GM19463 (cell line): ENCODE measurements at regions not wholly inside any gene's neighbourhood (a gene's known extent, or its start where the extent isn't known, plus 50 kb on each side); places are given as distances from the start of the nearest gene placed in this dataset.
"Not testable (repeated sequence)": the region's sequence is repeated elsewhere in the genome, so short reads cannot be mapped to it uniquely, and the experiment has no call there.

Experiments used
- ATAC-seq: cut with Tn5 transposase; IDR thresholded peaks from one replicate; pipeline ENCODE4 v1.9.1; 2021; ENCODE audit warnings: mild to moderate bottlenecking, moderate library complexity; ENCODE audit not compliant: unreplicated experiment

DNA sequence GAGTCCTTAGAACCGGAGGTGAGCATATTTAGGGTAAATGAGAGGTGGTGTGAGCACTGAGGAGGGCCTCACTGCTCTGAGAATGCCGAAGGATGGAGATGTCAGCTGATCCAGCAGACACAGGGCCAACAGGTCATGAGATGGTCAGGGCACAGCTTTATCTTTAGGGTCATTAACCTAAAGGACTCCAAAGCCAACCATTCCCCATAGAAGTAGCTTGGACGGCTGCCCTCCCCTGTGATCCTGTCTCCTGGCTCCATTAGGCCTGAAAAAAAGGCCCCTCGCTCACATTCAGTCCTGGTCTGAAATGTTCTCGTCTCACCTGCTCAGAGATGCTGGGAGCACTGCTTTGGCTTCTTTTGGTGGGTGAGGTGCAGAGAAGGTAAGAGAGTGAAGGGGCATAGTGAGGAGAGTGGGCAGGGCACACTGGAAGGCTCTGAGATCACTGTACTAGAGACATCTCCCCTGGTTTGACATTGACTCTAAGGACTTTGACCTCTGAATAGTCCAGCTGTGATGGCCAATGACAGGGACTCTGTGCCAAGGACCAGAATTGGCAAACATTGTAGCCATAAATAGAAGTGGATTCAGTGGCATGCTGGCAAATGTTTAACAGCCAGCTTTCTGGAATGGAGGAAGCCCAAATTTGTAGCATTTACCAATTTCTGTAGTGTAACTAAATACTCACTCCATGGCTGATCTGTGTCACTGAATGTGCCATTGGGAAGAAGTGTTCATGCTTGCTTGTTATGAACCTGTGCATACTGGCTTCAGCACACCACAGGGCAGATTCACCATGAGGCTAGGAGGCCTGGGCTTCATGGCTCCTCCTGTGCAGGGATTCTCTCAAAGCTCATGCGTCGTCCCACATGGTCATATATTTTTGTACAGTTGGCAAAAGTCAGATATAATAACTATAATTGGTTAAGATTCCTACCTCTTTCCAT lies 76.2 kb upstream of the MRPS22 start:
- ATAC-seq = no peak

DNA sequence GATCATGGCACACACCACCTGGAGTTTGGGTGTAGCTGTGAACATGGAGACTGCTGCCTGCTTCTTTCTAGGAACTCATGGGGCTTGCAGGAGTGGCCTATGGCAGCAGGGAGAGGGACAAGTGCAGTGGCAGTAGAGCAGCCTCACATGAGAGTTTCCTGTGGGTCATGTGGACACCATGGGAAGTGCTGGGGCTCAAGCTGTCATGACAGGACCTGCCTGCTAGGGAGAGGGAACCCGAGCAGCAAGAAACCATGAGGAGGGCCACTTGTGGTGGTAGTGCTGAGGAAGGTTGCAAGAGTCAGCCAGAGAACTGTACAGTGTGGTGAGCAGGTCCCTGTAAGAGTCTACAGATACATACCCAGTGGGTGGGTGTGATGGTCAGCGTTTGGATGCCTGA lies 73.8 kb upstream of the MRPS22 start:
- ATAC-seq = no peak

DNA sequence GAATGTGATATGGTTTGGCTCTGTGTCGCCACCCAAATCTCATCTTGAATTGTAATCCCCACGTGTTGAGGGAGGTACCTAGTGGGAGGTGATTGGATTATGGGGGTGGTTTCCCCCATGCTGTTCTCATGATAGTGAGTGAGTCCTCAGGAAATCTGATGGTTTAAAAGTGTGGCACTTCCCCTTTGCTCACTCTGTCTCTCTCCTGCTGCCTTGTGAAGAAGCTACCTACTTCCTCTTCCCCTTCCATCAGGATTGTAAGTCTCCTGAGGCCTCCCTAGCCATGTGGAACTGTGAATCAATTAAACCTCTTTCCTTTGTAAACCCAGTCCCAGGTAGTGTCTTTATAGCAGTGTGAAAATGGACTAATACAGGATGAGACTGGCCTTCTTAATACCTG lies 73.2 kb upstream of the MRPS22 start:
- ATAC-seq = not testable (repeated sequence)

DNA sequence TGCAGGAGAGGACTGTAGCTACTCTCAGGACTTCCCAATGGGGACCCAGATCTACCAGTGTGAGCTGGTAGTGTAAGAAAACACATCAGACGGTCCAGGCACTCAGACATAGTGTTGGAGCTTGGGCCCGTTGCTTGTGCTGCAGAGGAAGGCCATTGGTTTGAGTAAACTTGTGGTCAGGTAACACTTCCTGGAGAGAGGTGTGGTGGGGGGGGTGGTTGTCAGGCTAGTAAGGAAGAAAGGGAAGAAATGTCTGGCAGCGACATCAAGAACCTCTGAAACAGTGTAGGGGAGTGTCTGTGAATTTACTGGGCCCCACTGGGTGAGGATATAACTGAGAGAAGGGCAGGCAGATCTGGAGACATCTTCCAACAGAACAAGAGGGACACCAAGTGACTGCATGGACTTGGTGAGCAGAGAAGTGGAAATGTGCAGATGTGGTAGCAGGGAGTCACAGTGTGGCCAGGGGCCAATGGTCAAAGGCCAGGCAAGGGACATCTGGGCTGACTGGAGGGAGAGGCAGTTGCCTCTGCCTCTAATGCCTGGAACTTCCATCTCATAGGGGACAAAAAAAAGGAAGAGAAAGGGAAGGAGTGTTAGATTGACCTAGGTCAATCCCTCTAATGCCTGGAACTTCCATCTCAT lies 63.7 kb upstream of the MRPS22 start:
- ATAC-seq = no peak

DNA sequence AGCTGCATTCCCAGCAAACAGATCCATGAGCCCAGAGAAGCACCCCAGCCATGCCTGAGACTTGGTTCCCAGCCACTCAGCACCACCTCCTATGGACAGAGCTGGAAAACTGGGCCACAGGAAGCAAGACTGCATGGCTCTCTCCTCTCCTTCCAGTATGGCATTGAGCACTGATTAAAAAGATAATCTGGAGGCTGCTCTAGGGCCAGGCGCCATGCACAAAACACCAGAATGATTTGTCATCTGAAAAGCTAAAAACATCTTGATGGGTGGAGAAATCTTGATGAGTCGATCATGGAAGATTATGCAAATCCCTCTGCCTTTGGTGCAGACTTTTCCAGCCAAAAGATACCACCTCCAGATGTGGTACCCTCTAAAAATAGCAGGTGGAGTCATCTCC lies 62.7 kb upstream of the MRPS22 start:
- no peak for ATAC-seq

DNA sequence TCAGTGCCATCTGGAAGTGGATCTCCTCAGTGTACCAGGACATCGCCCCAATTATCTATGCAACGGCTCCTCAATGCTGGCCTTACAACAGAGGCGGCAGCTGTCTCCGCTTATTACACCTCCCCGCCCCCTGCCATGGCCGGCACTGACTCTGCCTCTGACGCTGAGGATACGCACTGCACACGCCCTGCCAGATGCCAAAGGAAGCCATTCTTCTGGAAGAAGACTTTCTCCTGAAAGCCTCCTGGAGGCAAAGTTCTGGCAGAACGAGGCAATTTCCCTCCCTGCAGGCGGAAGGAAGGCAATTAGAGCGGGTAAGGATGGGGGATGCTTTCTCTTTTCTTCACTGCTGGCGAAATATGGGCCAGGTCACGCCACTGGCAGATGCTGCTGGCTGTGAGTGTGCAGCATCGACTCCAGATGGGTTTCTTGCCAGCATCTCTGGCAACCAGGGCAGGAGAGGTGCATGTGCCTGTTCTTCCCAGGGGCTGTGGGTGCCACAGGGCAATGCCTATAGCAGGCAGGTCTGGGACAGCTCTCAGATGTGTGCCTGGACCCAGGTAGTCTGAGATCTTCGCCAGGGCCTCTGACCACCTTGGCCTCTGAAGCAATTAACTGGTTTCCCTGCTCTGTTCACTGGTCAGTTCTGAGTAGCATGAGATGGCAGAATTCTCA lies 62.2 kb upstream of the MRPS22 start:
- ATAC-seq = no peak

DNA sequence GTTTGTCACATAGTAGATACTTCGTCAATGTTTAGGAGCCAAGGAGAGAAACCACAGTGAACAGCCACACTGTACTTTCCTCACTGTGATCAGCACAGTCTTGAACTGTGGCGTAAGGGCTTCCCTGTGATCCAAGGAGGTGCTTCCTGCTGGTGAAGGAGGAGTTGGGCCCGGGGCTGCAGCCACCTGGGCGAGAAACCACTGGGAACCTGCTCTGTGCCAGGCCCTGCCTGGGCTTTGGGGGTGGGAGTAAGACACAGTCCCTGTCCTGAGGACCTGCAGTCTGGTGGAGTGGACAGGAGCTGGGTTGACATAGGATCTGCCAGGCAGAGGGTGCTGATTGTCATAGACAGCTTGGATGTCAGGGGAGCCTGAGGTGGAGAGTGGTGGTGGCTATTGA lies 60.5 kb upstream of the MRPS22 start:
- no peak for ATAC-seq

DNA sequence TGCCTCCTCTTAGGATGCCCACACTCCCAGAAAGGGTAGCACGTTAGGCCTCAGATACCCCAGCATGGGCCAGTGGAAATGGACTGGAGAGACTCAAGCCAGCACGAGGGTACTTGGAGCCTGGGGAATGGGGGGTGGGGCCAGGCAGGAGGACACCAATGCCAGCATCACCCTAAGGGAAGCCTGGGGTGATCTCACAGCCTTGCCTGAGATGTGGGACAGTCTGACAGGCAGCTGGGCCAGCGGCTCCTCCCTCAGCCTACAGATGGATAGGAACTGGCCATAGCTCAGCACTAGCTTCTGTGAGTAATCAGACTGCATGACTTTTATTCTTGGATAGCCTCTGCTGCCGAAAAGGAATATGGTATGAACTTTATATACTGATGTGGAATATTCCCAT lies 59.6 kb upstream of the MRPS22 start:
- no peak for ATAC-seq

DNA sequence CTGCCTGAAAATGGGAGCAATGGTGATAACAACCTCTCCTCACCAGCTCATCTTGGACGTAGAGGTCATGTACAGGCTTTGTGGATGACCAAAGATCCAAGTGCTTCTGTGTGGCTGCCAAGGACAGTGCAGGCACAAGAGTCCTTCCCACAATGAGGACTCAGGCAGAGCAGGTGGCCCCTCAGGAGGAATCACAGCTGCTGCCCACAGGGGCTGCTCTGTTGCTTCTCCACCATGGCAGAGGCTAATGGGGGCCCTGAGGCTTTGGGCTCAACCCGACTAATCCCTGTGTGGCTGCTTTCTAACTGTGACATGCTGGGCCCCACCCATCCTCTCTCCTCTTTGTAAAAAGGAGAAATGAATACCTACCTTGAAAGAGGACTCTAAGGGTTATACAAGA lies 58.1 kb upstream of the MRPS22 start:
- no peak for ATAC-seq

DNA sequence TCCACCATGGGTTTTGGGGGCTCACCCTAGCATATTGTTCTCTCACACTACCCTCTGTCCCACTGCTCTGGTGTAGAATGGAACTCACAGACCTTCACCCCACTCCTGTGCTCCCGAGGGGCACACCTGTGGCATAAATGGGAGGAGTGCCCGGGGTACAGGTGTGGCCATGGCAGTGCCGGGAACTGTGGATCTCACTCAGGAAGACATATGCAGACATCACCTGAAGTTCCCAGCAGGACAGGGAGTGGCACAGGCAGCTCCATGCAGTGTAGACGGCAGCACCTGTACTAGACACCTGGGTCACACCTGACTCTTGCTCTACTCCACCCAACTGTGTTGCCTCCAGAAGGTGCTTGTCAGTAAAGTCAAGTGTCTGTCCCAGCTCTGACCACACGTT lies 57.6 kb upstream of the MRPS22 start:
- ATAC-seq = no peak

DNA sequence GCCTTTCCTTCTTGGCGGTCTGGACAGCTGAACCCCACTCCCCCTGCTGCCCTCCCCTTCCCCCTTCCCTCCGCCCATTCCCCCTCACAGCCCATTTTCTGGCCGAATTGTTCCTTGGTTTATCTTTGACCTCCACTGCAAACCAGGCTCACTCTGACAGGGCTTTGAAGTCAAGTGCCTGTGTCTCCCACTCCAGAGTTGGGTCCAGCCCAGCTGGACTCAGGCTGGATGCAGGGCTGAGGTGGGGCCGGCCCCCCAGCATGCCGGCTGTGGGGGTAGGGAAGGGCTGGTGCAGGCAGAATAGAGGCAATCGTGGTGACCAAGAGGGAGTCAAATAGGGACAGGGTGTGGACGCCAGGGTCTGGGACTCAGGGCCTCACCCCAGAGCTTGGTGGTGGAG lies 57.0 kb upstream of the MRPS22 start:
- no peak for ATAC-seq

DNA sequence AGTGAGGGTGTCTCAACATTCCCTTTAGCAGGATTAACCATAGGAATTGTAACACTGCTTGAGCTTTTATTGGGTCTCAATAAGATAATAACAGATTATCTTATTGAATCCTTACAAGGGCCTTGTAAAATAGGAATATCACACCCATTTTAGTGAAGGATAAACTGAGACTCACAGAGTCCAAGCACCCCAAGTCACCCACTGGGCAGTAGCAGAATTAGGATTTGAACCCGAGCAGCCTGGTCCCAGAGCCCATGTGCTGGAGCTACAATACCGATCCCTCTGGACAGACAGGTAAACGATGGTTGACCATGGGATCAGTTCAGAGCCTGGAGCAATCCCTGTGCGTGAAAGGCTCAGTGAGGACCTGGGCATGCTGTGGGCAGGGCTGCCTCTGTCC lies 56.3 kb upstream of the MRPS22 start:
- no peak for ATAC-seq

DNA sequence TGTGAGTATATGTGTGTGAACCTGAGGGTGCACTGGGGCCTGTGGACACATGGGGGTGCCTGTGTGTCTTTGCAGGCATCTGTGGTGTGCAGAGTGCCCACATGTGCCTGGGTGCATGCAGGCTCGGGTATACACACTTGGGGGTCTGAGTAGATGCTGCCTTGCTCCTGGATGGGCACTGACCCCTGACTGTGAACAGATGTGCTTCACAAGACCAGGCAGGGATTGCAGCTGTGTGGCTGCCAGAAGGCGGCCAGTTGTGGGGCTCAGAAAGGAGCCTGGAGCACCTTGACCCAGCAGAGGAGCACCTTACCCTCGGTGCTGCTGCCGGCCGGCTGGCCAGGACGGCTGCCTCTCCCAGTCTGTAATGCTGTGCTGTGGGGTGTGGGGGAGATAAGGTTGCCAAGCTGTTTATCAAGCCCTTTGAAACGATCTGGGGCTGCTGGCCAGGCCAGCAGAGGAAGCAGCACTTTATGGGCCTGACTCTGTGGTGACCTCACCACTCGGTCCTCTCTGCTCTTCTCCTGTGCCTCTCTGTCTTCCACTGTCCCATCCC lies 55.5 kb upstream of the MRPS22 start:
- no peak for ATAC-seq

DNA sequence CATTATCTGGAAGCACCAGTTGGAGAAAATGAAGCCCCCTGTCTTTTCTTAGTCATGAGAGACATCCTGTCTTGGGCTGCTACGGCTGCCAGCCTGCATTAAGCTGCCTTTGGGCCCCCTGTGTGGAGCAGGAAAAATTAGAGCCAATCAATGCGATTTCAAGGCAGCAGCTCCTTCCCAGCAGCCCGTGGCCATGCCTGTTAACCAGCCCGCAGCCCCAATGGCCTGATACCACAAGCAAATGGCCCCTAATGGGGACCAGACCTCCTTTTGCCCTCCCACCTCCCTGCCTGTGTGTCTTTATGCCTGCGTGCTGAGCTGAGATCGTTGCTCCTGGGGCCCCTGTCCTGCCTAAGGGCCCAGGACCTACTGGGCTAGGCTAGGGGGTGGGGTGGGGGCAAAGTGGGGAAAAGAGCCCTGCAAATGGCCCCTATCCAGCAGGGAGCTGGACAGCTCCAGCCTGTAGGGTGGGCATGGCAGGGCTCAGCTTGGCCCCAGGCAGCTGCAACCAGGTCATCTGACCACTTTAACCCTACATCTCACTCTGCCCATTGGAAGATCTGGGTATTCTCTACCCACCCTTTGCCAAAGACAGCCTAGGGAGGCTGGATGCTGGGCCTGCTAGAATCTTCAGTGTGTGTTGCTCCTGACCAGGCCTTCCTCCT lies 53.8 kb upstream of the MRPS22 start:
- ATAC-seq = no peak

DNA sequence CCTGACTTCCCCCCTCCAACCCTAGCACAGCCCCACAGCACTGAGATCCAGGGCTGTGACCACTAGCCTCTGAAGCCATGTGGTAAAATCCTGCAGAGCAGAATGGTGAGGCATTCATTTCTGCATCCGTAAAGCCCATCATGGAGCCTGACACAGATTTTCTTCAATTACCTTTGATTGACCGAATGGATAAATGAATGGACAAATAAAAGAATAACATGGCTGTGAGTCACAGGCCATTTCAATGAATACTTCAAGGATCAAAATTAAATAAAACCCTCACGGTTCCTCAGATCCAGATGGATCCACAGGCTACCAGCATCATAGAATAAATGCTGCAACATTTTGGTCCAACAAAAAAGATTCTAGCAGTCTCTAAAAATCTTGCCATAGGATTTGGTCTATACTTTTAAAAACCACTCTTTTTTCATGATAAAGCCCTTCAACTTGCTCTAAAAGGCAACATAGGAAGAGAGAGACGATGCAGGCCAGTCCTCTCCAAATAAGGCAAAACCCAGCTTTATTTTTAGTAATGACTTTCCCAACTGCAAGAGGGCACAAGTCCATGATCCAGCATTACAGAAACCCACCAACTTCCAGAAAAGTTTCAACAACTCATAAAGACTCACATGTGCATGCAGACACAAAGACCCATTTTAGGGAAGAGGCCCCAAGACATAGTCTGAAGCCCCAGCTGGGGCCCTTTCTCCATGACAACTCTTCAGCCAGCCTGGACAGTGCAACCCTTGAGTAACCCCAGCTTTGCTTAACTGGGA lies 52.4 kb upstream of the MRPS22 start:
- no peak for ATAC-seq

DNA sequence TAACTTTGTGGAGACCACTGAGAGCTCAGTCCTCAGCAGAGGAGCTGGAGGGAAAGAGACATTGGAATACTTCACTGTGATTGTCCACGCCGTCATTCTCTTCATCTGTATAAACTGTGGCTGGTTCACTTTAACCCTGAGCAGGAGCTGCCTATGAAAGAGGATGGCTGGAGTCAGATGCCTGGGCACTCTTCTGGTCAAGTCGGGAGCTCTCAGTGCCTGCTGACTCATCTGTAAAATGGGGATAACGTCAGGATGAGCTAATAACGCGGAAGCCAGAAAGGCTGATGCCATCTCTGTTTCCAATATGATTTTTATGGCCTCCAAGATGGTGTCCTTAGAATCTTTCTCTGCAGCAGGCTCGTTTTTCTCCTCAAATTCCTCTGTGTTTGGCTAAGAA lies 51.6 kb upstream of the MRPS22 start:
- ATAC-seq = no peak

DNA sequence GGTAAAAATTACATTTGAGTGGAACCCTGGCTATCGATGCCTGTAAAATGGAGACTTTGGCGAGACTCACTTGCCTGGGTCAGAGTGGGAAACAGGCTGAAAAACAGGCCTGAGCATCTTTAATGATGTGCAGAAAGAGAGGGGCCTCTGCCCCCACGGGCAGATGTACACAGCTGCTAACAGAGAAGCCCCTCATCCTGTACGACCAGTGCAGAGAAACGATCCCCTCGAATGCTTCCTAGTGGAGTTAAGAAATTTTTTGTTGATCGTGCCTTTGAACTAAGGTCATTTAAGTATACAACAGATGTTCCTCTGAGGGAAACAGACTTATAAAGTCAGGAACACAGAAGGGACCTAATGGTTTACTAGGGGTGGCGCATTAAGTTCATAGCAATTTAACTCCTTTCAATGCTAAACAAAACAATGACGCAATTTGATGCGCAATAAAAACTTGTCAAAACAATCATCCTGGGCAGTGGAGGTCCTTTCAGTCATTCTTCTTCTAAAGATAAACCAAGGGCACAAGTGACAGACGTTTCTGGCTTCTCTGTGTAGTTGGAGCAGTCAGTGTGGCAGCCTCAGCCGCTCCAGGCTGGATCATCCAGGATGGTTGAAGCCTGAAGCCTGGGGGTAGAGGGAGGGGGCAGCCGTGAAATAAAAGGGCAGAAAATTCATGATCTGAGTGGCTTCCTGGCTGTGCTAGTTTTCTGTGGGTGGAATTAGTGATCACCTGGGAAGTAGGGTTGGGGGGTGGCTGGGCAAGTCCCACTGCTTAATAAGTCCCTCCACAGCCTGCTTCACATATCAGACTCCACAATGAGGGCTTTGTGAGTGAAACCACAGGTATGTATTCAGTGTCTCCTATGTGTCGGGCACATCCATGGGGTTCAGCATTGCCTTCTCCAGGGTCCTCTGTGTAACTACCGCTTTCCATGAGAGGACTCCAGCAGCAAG lies 50.8 kb upstream of the MRPS22 start:
- no peak for ATAC-seq

DNA sequence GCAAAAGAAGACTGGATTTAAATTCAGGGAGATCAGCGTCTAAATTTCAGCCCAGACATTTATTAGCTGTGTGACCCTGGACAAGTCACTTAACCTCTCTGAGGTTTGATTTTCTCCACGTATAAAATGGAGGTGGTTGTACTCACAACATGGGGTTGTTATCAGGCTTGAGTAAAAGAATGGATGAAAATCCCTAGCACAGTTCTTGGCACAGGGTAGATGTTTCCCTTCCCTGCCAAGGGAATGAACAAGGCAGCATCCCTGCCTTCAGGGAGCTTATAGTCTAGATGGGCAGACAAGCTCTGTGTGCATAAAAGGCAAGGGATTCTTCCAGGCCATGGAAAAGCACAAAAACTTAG lies 50.2 kb upstream of the MRPS22 start:
- no peak for ATAC-seq
